DOHH2 (cell line): ENCODE measurements at regions not wholly inside any gene's neighbourhood (a gene's known extent, or its start where the extent isn't known, plus 50 kb on each side); places are given as distances from the start of the nearest gene placed in this dataset.

Experiments
- EZH2phosphoT487 ChIP-seq: fragments of 200-600 bp; sonication (generic); IDR thresholded peaks from 2 replicates; pipeline ENCODE4 v1.6.1; 2017; ENCODE audit warnings: borderline replicate concordance, mild to moderate bottlenecking, antibody characterized with exemption, low read length, moderate library complexity, mixed read lengths
- TF ChIP-seq, protein P1 (sequence below): fragments of 200-600 bp; sonication (generic); IDR thresholded peaks from one replicate; pipeline ENCODE4 v1.5.1; 2014; ENCODE audit warnings: antibody characterized with exemption, mild to moderate bottlenecking, low read depth, low read length; ENCODE audit not compliant: poor library complexity, severe bottlenecking

DNA sequence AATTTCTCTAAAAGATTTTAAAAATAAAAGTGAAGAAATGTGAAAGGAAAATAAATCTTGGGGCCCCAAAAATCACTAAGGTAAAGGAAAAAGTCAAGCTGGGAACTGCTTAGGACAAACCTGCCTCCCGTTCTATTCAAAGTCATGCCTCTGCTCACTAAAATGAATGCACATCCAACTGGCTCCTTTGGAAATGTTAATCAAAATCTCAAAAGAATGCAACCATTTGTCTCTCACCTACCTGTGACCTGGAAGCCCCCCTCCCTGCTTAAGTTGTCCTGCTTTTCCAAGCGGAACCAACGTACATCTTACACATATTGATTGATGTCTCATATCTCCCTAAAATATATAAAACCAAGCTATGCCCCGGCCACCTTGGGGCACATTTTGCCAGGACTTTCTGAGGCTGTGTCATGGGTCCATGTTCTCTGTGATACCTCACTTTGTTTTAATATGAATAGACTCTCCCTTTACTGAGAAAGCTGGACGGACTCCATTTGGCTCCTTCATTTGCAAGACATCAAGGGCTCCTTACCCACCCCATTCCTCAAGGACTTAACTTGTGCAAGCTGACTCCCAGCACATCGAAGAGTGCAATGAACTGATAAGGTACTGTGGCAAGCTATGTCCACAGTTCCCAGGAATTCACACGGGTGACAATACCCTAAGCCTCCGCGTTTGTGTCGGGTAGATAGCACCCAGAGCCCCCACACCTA, 164.3 kb downstream of the SMC2 start:
- TF ChIP-seq, protein P1, sequence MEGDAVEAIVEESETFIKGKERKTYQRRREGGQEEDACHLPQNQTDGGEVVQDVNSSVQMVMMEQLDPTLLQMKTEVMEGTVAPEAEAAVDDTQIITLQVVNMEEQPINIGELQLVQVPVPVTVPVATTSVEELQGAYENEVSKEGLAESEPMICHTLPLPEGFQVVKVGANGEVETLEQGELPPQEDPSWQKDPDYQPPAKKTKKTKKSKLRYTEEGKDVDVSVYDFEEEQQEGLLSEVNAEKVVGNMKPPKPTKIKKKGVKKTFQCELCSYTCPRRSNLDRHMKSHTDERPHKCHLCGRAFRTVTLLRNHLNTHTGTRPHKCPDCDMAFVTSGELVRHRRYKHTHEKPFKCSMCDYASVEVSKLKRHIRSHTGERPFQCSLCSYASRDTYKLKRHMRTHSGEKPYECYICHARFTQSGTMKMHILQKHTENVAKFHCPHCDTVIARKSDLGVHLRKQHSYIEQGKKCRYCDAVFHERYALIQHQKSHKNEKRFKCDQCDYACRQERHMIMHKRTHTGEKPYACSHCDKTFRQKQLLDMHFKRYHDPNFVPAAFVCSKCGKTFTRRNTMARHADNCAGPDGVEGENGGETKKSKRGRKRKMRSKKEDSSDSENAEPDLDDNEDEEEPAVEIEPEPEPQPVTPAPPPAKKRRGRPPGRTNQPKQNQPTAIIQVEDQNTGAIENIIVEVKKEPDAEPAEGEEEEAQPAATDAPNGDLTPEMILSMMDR: no peak
- no peak for TF ChIP-seq EZH2phosphoT487
